ENCODE measurements at regions not wholly inside any gene's neighbourhood (a gene's known extent, or its start where the extent isn't known, plus 50 kb on each side); places are given as distances from the start of the nearest gene placed in this dataset.

GRCh38 chr1:34547046-34547674 lies 207.7 kb upstream of the GJB5 start:
- intact Hi-C loops (cut with DNase I) = no loop called here
- Histone ChIP-seq H3K9me3 (no peaks in the 10 kb centered on the region), H3K27me3 (no peaks in the 10 kb centered on the region), H3K4me3 (no peak overlapping the region), H3K36me3 (no peaks in the 10 kb centered on the region), H3K4me1 (peaks cover 0 to 4% (median 0%) of the 10 kb centered on the region in 4 donors), H3K27ac (no peak overlapping the region)
- DNase-seq = peak in 2 of 3 donors; percentile 55 to 70
- WGBS (ENCODE audit: insufficient coverage, low coverage, low lambda C conversion rate, missing lambda C conversion rate) = 27% methylated on average over 3 of the region's 3 CpGs
- TF ChIP-seq POLR2A (IDR thresholded peaks at IDR 0.05) = no peak
- TF ChIP-seq CTCF (IDR thresholded peaks at IDR 0.05) = peak; percentile 48 to 66 (median 58)
- peak; percentile 91 to 99 (median 98) for ATAC-seq

- H3K4me3 ChIP-seq = no peak overlapping the region
- peak in 3 of 4 donors; percentile 37 to 56 (median 37) for TF ChIP-seq CTCF (IDR thresholded peaks at IDR 0.05)
- no peak for TF ChIP-seq POLR2A (IDR thresholded peaks at IDR 0.05)
- ATAC-seq = peak; percentile 57 to 76 (median 66)
- H3K9me3 ChIP-seq = no peaks in the 10 kb centered on the region
- H3K36me3 ChIP-seq = no peaks in the 10 kb centered on the region
- no peaks in the 10 kb centered on the region for H3K27me3 ChIP-seq
- peaks cover 0 to 4% (median 0%) of the 10 kb centered on the region in 4 donors for H3K4me1 ChIP-seq
- WGBS (ENCODE audit: insufficient coverage, low coverage, low lambda C conversion rate, missing lambda C conversion rate) = 0% methylated on average over 2 of the region's 5 CpGs
- intact Hi-C loops (cut with DNase I) = no loop called here
- peak; percentile 56 to 67 (median 63) for DNase-seq
- H3K27ac ChIP-seq = no peak overlapping the region
These were observed 205.6 kb upstream of the GJB5 start for GRCh38 chr1:34549199-34549598.

- H3K4me3 ChIP-seq = no peak overlapping the region
- ATAC-seq = peak; percentile 77 to 85 (median 82)
- peak overlapping the region in 1 of 3 donors; percentile 5 for H3K27ac ChIP-seq
- H3K27me3 ChIP-seq = no peaks in the 10 kb centered on the region
- intact Hi-C loops (cut with DNase I) = no loop called here
- no peak for DNase-seq
- no peaks in the 10 kb centered on the region for H3K9me3 ChIP-seq
- TF ChIP-seq POLR2A (IDR thresholded peaks at IDR 0.05) (no peak), CTCF (IDR thresholded peaks at IDR 0.05) (no peak)
- H3K4me1 ChIP-seq = peaks cover 0 to 12% (median 2%) of the 10 kb centered on the region in 4 donors
- WGBS (ENCODE audit: insufficient coverage, low coverage, low lambda C conversion rate, missing lambda C conversion rate) = 33% methylated on average over 3 of the region's 3 CpGs
- H3K36me3 ChIP-seq = no peaks in the 10 kb centered on the region
These were observed 176.5 kb upstream of the GJB5 start for GRCh38 chr1:34578306-34578705.

GRCh38 chr1:34582356-34582755 lies 172.5 kb upstream of the GJB5 start:
- Histone ChIP-seq H3K9me3 (no peaks in the 10 kb centered on the region), H3K36me3 (no peaks in the 10 kb centered on the region), H3K4me1 (peaks cover 0 to 12% (median 2%) of the 10 kb centered on the region in 4 donors), H3K4me3 (no peak overlapping the region), H3K27ac (no peak overlapping the region), H3K27me3 (no peaks in the 10 kb centered on the region)
- peak; percentile 80 to 93 (median 82) for ATAC-seq
- 33% methylated on average over 2 of the region's 2 CpGs for WGBS (ENCODE audit: insufficient coverage, low coverage, low lambda C conversion rate, missing lambda C conversion rate)
- no peak for DNase-seq
- intact Hi-C loops (cut with DNase I) = no loop called here
- no peak for TF ChIP-seq CTCF (IDR thresholded peaks at IDR 0.05)
- no peak for TF ChIP-seq POLR2A (IDR thresholded peaks at IDR 0.05)

All from right lobe of liver (tissue), 6 donors.